ENCODE measurements at regions not wholly inside any gene's neighbourhood (a gene's known extent, or its start where the extent isn't known, plus 50 kb on each side); places are given as distances from the start of the nearest gene placed in this dataset.

GRCh38 chr18:73551211-73551610, 596.4 kb downstream of the FBXO15 start:
- Histone ChIP-seq H3K4me2 (ENCODE audit: insufficient read depth, insufficient read length, low read length) (no peak overlapping the region), H2AFZ (ENCODE audit: low read length) (no peak overlapping the region), H3K27ac (ENCODE audit: insufficient read length, low read depth, low read length) (no peak overlapping the region), H3K4me1 (ENCODE audit: insufficient read depth, low read length) (no peaks in the 10 kb centered on the region), H3K56ac (ENCODE audit: insufficient read length, low read depth, low read length) (no peak overlapping the region), H2AK5ac (ENCODE audit: insufficient read length, low read length) (no peak overlapping the region), H2BK5ac (ENCODE audit: insufficient read length, low read length) (no peak overlapping the region), H2BK15ac (ENCODE audit: low read depth, low read length) (no peak overlapping the region), H3K9ac (ENCODE audit: extremely low read depth, insufficient read length, low read length) (no peak overlapping the region), H4K5ac (ENCODE audit: insufficient read length, low read depth, low read length) (no peak overlapping the region), H4K8ac (replicated peaks; ENCODE audit: insufficient read length, low read depth, low read length) (no peak overlapping the region), H3K27me3 (ENCODE audit: insufficient read depth, low read length) (no peaks in the 10 kb centered on the region), H3K4ac (ENCODE audit: low read depth, low read length) (no peak overlapping the region), H4K91ac (ENCODE audit: insufficient read length, low read depth, low read length) (no peak overlapping the region), H3K23me2 (ENCODE audit: insufficient read length, low read depth, low read length, poor library complexity, severe bottlenecking) (no peaks in the 10 kb centered on the region), H3K79me2 (ENCODE audit: insufficient read depth, low read length) (no peaks in the 10 kb centered on the region), H3K79me1 (ENCODE audit: insufficient read depth, low read depth, low read length, poor library complexity, severe bottlenecking) (no peaks in the 10 kb centered on the region), H3K14ac (ENCODE audit: insufficient read depth, low read length) (no peak overlapping the region), H3K23ac (ENCODE audit: insufficient read length, low read depth, low read length) (no peak overlapping the region), H2BK20ac (ENCODE audit: low read depth, low read length, poor library complexity, severe bottlenecking) (no peak overlapping the region), H2BK12ac (ENCODE audit: insufficient read length, low read depth, low read length) (no peak overlapping the region), H4K20me1 (ENCODE audit: control insufficient read depth, insufficient read depth, insufficient read length) (no peaks in the 10 kb centered on the region), H2BK120ac (ENCODE audit: low read depth, low read length, poor library complexity, severe bottlenecking) (no peak overlapping the region), H3K18ac (ENCODE audit: insufficient read length, low read depth, low read length) (no peak overlapping the region), H3K9me3 (ENCODE audit: control insufficient read depth, low read depth, low read length) (no peaks in the 10 kb centered on the region), H3T11ph (ENCODE audit: low read length) (no peak overlapping the region)
- no peaks in the 10 kb centered on the region for H3K27me3 Mint-ChIP-seq (ENCODE audit: low read depth)
- H3K36me3 Mint-ChIP-seq (ENCODE audit: insufficient read depth in 1 of 3, low read depth in 3 of 3), result no peaks in the 10 kb centered on the region
- WGBS (ENCODE audit: extremely low coverage, insufficient read length, low lambda C conversion rate), result no CpG with 5 or more reads among the region's 3 CpGs
- peak overlapping the region in 1 of 3 experiments; percentile 77; a peak in 1 of 7 replicates for H3K27ac Mint-ChIP-seq
- H3K4me1 Mint-ChIP-seq, result peaks cover 0 to 4% of the 10 kb centered on the region in 2 experiments; a peak in 1 of 4 replicates
- no peak for TF ChIP-seq CTCF (conservative IDR thresholded peaks at IDR 0.05)
- no peak overlapping the region for H3K4me3 Mint-ChIP-seq
- DNase-seq, result no peak
- peaks cover 0 to 3% of the 10 kb centered on the region in 2 experiments; a peak in 2 of 5 replicates for H3K9me3 Mint-ChIP-seq

Measured in H9 (cell line).